HEK293T (cell line): ENCODE measurements at regions not wholly inside any gene's neighbourhood (a gene's known extent, or its start where the extent isn't known, plus 50 kb on each side); places are given as distances from the start of the nearest gene placed in this dataset.
"Not testable (repeated sequence)": the region's sequence is repeated elsewhere in the genome, so short reads cannot be mapped to it uniquely, and the experiment has no call there.

Experiments used
- CTCF ChIA-PET: fragments of 350-600 bp; formaldehyde crosslinking; extraction: SDS; loops from one replicate; lab custom pipeline; 2021; ENCODE audit warnings: antibody characterized with exemption, inconsistent platforms; lab: Yijun Ruan, JAX
- POLR2A ChIA-PET: fragments of 350-600 bp; formaldehyde crosslinking; extraction: SDS; loops from one replicate; lab custom pipeline; 2020; ENCODE audit warnings: antibody characterized with exemption, inconsistent platforms; lab: Yijun Ruan, JAX
- DNase-seq: peaks from one replicate; pipeline ENCODE4 v3.0.0; 2012; ENCODE audit warnings: mixed read lengths; ENCODE audit errors: extremely low spot score
- ARNT ChIP-seq: fragments of 450-650 bp; IDR thresholded peaks from 2 replicates; pipeline ENCODE4 v1.6.1; 2017; ENCODE audit warnings: mild to moderate bottlenecking
- BHLHE40 ChIP-seq: fragments of 450-650 bp; IDR thresholded peaks from 2 replicates; pipeline ENCODE4 v1.6.1; 2016; ENCODE audit warnings: mild to moderate bottlenecking, moderate library complexity, borderline replicate concordance
- CTBP1 ChIP-seq: fragments of 450-650 bp; IDR thresholded peaks from 2 replicates; pipeline ENCODE4 v1.6.1; 2016; ENCODE audit warnings: borderline replicate concordance
- ELF4 ChIP-seq: fragments of 450-650 bp; IDR thresholded peaks from 2 replicates; pipeline ENCODE4 v1.6.1; 2017; ENCODE audit warnings: antibody characterized with exemption
- FOXA1 ChIP-seq: fragments of 450-650 bp; IDR thresholded peaks from 2 replicates; pipeline ENCODE4 v1.6.1; 2016; ENCODE audit warnings: mild to moderate bottlenecking
- FOXK2 ChIP-seq: fragments of 450-650 bp; IDR thresholded peaks from 2 replicates; pipeline ENCODE4 v1.6.1; 2016; ENCODE audit warnings: mild to moderate bottlenecking
- FOXM1 ChIP-seq: fragments of 450-650 bp; IDR thresholded peaks from 2 replicates; pipeline ENCODE4 v1.6.1; 2017; ENCODE audit warnings: mild to moderate bottlenecking, borderline replicate concordance
- HDGF ChIP-seq: fragments of 450-650 bp; IDR thresholded peaks from 2 replicates; pipeline ENCODE4 v1.6.1; 2017; ENCODE audit warnings: antibody characterized with exemption, borderline replicate concordance
- L3MBTL2 ChIP-seq: fragments of 450-650 bp; conservative IDR thresholded peaks from 2 replicates; pipeline ENCODE4 v1.6.1; 2016; ENCODE audit warnings: mild to moderate bottlenecking
- LEF1 ChIP-seq: fragments of 450-650 bp; IDR thresholded peaks from 2 replicates; pipeline ENCODE4 v1.6.1; 2017; ENCODE audit warnings: mild to moderate bottlenecking, borderline replicate concordance
- NFRKB ChIP-seq: fragments of 450-650 bp; IDR thresholded peaks from 2 replicates; pipeline ENCODE4 v1.6.1; 2016; ENCODE audit warnings: mild to moderate bottlenecking, moderate library complexity
- SP1 ChIP-seq: fragments of 450-650 bp; IDR thresholded peaks from 2 replicates; pipeline ENCODE4 v1.6.1; 2017
- SUZ12 ChIP-seq: fragments of 450-650 bp; IDR thresholded peaks from 2 replicates; pipeline ENCODE4 v1.6.1; 2016; ENCODE audit warnings: mild to moderate bottlenecking
- TARDBP ChIP-seq: fragments of 450-650 bp; IDR thresholded peaks from 2 replicates; pipeline ENCODE4 v1.6.1; 2016
- ZNF384 ChIP-seq: fragments of 450-650 bp; IDR thresholded peaks from 2 replicates; pipeline ENCODE4 v1.6.1; 2016
- TF ChIP-seq, protein P1 (sequence below): fragments of 450-650 bp; IDR thresholded peaks from 2 replicates; pipeline ENCODE4 v1.6.1; 2016

DNA sequence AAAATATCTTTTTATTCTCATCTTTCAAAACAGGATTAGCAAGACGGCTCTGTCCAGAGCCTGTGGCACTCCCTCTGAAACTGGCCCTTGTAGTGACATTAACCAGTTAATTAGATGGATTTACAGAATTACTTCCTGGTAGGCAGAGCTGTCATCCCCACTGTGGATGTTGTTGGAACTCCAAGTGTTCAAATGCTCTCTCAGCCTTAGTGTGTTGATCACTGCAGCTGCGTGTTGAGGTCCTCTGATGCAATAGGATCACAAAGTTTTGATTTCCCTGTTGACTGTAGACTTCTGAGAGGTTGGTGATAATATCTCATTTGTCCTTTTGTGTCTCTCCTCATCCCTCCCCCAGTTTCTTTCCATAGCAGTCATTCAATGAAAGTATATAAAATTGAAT, 117.3 kb upstream of the CDK6 start:
- CTCF ChIA-PET, result no interaction called here
- no peak for TF ChIP-seq FOXA1
- POLR2A ChIA-PET, result no interaction called here
- DNase-seq, result peak; percentile 12

DNA sequence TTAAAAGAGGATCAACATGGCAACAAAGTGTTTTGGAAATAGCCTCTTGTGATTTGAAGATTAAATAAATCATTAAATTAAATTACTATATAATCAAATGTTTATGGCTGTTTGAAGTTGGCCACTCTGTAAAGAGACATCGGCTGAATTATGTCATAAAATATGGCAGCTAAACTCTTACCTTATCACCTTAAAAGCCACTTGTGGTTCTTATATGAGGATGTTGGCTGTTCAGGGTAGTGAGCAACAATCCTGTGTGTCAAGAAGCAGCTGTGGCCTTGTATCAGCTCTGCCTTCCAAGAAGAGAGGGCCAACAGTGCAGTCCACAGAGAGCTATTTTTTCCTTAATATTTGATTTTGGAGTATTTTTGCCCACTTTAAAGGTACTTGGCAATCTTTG, 113.4 kb upstream of the CDK6 start:
- ChIA-PET POLR2A (no interaction called here), CTCF (no interaction called here)

DNA sequence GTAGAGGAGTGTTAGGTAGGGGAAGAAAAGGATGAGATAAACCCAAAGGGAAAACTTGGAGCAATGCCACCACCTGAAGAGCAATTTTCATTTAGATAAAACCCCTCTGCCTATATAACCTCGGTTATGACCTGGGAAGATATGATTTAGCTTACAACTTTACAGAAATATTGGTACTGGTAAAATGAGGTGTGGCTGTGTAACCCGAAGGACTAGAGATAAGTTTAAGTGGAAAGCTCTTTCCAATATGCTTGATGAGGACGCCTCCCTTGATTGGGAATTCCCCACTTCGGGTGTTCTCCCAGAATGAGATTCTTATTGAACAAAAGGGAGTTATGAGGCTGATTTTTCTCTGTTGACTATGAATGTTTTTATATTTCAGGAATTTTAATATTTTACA, 109.5 kb upstream of the CDK6 start:
- no peak for DNase-seq
- TF ChIP-seq ZNF384 (no peak), TARDBP (no peak), CTBP1 (no peak), NFRKB (no peak), SUZ12 (no peak), ELF4 (no peak), ARNT (no peak), L3MBTL2 (no peak), HDGF (no peak), FOXM1 (no peak), LEF1 (no peak)
- TF ChIP-seq, protein P1, sequence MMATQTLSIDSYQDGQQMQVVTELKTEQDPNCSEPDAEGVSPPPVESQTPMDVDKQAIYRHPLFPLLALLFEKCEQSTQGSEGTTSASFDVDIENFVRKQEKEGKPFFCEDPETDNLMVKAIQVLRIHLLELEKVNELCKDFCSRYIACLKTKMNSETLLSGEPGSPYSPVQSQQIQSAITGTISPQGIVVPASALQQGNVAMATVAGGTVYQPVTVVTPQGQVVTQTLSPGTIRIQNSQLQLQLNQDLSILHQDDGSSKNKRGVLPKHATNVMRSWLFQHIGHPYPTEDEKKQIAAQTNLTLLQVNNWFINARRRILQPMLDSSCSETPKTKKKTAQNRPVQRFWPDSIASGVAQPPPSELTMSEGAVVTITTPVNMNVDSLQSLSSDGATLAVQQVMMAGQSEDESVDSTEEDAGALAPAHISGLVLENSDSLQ, result no peak
- CTCF ChIA-PET, result no interaction called here
- POLR2A ChIA-PET, result no interaction called here

More for the DNA sequence above, 113.4 kb upstream of the CDK6 start:
- DNase-seq, result no peak
- TF ChIP-seq L3MBTL2 (no peak), FOXK2 (no peak), FOXA1 (no peak), CTBP1 (no peak), FOXM1 (no peak), SP1 (no peak), HDGF (no peak), SUZ12 (no peak), ARNT (no peak), ELF4 (no peak), BHLHE40 (no peak), LEF1 (no peak), TARDBP (no peak), NFRKB (no peak)
- TF ChIP-seq, protein P1, result no peak

DNA sequence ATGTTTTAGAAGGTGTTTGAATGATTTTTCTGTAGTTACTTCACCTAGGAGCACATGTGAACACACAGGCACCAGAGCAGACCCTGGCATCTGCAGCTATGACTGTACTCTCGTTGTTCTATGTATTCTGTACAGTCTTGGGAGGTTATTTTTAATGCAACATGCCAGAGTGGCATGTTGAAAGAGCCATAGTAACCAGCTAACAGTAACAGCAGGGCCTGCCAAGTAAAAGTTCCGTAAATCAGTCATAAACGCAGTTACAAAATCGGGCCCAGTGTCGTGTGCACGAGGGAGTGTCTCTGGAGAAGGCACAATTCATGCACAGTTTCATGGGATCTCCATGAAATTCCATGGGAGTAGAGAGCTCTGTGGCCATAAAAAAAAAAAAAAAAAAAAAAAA, 108.3 kb upstream of the CDK6 start:
- CTCF ChIA-PET, result no interaction called here
- DNase-seq, result no peak
- POLR2A ChIA-PET, result no interaction called here
- no peak for TF ChIP-seq LEF1
- no peak for TF ChIP-seq FOXA1
- no peak for TF ChIP-seq ELF4
- no peak for TF ChIP-seq FOXK2
- TF ChIP-seq ZNF384, result no peak
- TF ChIP-seq SP1, result no peak
- no peak for TF ChIP-seq CTBP1
- TF ChIP-seq SUZ12, result no peak
- TF ChIP-seq FOXM1, result no peak
- TF ChIP-seq HDGF, result no peak

DNA sequence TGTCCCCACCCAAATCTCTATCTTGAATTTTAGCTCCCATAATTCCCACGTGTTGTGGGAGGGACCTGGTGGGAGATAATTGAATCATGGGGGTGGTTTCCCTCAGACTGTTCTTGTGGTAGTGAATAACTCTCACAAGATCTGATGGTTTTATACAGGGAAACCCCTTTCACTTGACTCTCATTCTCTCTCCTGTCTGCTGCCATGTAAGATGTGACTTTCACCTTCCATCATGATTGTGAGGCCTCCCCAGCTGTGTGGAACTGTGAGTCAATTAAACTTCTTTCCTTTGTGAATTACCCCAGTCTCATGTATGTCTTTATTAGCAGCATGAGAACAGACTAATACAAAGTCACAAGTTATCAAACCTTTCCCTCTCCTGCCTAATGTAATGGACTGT, 106.3 kb upstream of the CDK6 start:
- CTCF ChIA-PET, POLR2A ChIA-PET: not testable (repeated sequence)

DNA sequence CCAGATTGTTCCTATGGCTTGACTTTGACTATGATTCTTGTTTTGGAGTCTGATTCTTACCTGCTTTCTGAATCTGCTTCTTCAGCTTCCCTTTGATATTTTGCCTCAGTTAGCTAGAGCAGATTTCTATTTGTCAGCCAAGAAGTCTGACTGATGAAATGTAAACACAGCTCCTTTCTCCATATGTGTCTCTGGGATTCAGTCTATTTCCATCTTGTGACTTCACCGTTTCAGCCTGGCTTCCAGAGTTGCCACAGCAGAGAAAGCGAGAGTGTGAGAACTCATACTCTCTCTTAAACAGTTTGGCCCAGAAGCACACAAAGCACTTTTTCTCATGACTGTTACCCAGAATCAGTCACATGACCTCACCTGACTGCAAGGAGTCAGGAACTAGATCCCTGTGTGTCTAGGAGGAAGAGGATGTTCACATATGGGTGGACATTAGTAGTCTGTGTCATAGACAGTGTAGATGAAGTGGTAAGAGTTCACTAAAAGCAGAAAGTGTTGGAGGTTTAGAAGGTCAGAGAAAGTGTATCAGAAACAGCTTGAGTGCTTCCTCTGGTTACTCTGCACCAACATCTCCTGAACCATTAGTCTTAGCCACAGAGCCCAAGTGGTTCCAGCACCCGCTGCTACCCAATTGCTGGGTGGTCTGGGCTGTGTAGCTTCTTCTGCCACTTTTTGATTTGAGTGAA, 103.4 kb upstream of the CDK6 start:
- POLR2A ChIA-PET, result no interaction called here
- DNase-seq, result no peak
- TF ChIP-seq, protein P1, result no peak
- TF ChIP-seq FOXK2 (no peak), ELF4 (no peak)
- CTCF ChIA-PET, result no interaction called here

More for the DNA sequence above, 106.3 kb upstream of the CDK6 start:
- DNase-seq, result not testable (repeated sequence)

DNA sequence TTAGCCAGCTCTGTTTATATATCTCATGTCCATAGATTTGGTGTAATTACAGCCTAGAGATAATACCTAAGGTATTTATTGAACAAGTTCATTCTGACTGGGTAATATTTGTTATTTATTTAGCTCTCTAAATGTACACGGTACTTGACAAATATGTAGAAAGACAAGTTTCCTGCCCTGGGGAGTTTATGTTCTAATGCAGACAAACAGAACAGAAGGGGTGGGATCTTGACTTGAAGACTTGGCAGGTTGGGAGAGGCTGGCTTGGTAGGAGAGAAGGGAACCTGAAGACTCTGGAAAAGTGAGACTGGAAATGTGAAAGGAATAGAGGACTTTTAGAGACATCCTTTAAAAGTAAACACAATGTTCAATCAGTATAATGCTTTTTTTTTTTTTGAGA, 97.7 kb upstream of the CDK6 start:
- TF ChIP-seq ARNT (no peak), L3MBTL2 (no peak), FOXA1 (no peak), FOXM1 (no peak), ELF4 (no peak), ZNF384 (no peak), LEF1 (no peak)
- POLR2A ChIA-PET, result no interaction called here
- DNase-seq, result no peak
- CTCF ChIA-PET, result no interaction called here
